Stomach (tissue), 8 donors: ENCODE measurements at regions not wholly inside any gene's neighbourhood (a gene's known extent, or its start where the extent isn't known, plus 50 kb on each side); places are given as distances from the start of the nearest gene placed in this dataset.
A peak's percentile ranks its signal among the peaks of the same experiment; 100 is the strongest.

Experiments
- DNase-seq, 2 donors: peaks; one replicate each; pipeline versions ENCODE4 v3.0.0 to v3.0.0-alpha.2; 2013 to 2019
- H3K27ac ChIP-seq, 5 donors: fragments of 200-600 bp in 4 of 5; sonication (generic) in 4 of 5; one replicate each; pipeline ENCODE4 v1.5.1; 2013 to 2019; ENCODE audit warnings: mild to moderate bottlenecking in 1 of 5, moderate library complexity in 1 of 5
- H3K27me3 ChIP-seq, 3 donors: fragments of 200-600 bp; sonication (generic); one replicate each; pipeline ENCODE4 v1.5.1; 2017 to 2019; ENCODE audit warnings: mixed run types in 1 of 3
- H3K36me3 ChIP-seq, 4 donors: fragments of 200-600 bp; sonication (generic); 1 replicate in 3 of 4; 2 replicates in 1 of 4; pipeline ENCODE4 v1.5.1; 2016 to 2019
- H3K4me1 ChIP-seq, 4 donors: fragments of 200-600 bp; sonication (generic); one replicate each; pipeline ENCODE4 v1.5.1; 2016 to 2019
- H3K4me3 ChIP-seq, 4 donors: fragments of 200-600 bp; sonication (generic) in 3 of 4; one replicate each; pipeline ENCODE4 v1.5.1; 2016 to 2019; ENCODE audit warnings: mild to moderate bottlenecking in 1 of 4
- H3K9me3 ChIP-seq, 4 donors: fragments of 200-600 bp; sonication (generic); one replicate each; pipeline ENCODE4 v1.5.1; 2016 to 2019
- CTCF ChIP-seq, 7 experiments: fragments of 450-650 bp in 4 of 7; fragments of 200-600 bp in 3 of 7; sonication (generic) in 3 of 7; IDR thresholded peaks; one replicate each; pipeline ENCODE4 v1.5.1; 2016 to 2019; ENCODE audit warnings: antibody characterized with exemption in 7 of 7, control low read depth in 2 of 7, mild to moderate bottlenecking in 1 of 7
- EP300 ChIP-seq: sonication (generic); formaldehyde crosslinking; IDR thresholded peaks from one replicate; pipeline ENCODE4 v1.6.1; 2017; ENCODE audit warnings: antibody characterized with exemption
- POLR2A ChIP-seq, 4 donors: fragments of 450-650 bp; IDR thresholded peaks; one replicate each; pipeline ENCODE4 v1.6.1; 2016; ENCODE audit warnings: antibody characterized with exemption in 4 of 4, control low read depth in 2 of 4, mild to moderate bottlenecking in 1 of 4, moderate library complexity in 1 of 4
- POLR2AphosphoS5 ChIP-seq, 3 donors: sonication (generic); formaldehyde crosslinking; IDR thresholded peaks; one replicate each; pipeline ENCODE4 v1.6.1; 2016; ENCODE audit warnings: antibody characterized with exemption in 3 of 3
- WGBS, 5 donors: extraction: QIAGEN DNeasy Blood & Tissue Kit in 3 of 5; methylation state at CpG; one replicate each; pipeline versions ENCODE4 v1.1.5 to v1.1.7; 2013 to 2018; 5-methylcytosine and 5-hydroxymethylcytosine counted together
- intact Hi-C: fragments of 100-400 bp; cut with DNase I; formaldehyde crosslinking; loops from one replicate; pipeline ENCODE4 v1.15.1; 2023; ENCODE audit warnings: low total_unique reads
- donor health status: healthy with polysubstance abuse.
- donor health status: Bipolar disorder and iron deficiency.
- donor health status: healthy.

DNA sequence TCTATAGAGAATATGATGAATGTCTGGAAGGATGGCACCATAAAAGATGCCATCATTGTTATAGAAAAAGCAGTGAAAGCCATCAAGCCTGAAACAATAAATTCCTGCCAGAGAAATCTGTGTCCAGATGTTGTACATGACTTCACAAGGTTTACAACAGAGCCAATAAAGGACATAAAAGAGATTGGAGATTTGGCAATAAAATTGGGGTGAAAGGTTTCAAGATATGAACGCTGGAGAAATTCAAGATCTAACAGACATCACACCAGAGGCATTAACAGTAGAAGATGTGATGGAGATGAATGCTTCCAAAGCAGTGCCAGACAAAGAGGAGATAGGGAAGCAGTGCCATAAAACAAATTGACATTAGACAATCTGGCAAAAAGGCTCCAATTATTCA, 518.8 kb upstream of the ACVR2A start:
- H3K27me3 ChIP-seq: no peaks in the 10 kb centered on the region
- no peak for TF ChIP-seq EP300
- no peak for TF ChIP-seq CTCF (IDR thresholded peaks at IDR 0.05)
- no peak for TF ChIP-seq POLR2A (IDR thresholded peaks at IDR 0.05)
- no peak for TF ChIP-seq POLR2AphosphoS5 (IDR thresholded peaks at IDR 0.05)
- peaks cover 4 to 10% (median 7%) of the 10 kb centered on the region in 4 donors for H3K9me3 ChIP-seq
- H3K27ac ChIP-seq: no peak overlapping the region
- no peak for DNase-seq
- no peaks in the 10 kb centered on the region for H3K4me1 ChIP-seq
- no peak overlapping the region for H3K4me3 ChIP-seq
- WGBS, 5 donors: 25 to 41% (median 38%) methylated on average over 1 of the region's 1 CpG
- no peaks in the 10 kb centered on the region for H3K36me3 ChIP-seq
- intact Hi-C loops: no loop called here

DNA sequence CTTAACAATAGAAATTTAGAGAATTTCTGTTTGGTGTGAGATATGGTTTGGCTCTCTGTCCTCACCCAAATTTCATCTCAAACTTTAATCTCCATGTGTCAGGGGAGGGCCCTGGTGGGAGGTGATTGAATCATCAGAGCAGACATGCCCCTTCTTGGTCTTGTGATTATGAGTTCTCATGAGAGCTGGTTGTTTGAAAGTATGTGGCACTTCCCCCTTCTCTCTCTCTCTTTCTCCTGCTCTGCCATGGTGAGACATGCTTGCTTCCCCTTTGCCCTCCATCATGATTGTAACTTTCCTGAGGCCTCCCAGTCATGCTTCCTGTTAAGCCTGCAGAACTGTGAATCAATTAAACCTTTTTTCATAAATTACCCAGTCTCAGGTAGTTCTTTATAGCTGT, 524.7 kb upstream of the ACVR2A start:
- intact Hi-C loops: no loop called here
- Histone ChIP-seq H3K27me3 (no peaks in the 10 kb centered on the region), H3K36me3 (no peaks in the 10 kb centered on the region), H3K9me3 (peaks cover 10 to 35% (median 33%) of the 10 kb centered on the region in 4 donors), H3K4me1 (no peaks in the 10 kb centered on the region), H3K27ac (no peak overlapping the region), H3K4me3 (no peak overlapping the region)
- TF ChIP-seq POLR2AphosphoS5 (IDR thresholded peaks at IDR 0.05) (no peak), POLR2A (IDR thresholded peaks at IDR 0.05) (no peak), EP300 (no peak), CTCF (IDR thresholded peaks at IDR 0.05) (no peak)
- no peak for DNase-seq

- Histone ChIP-seq H3K27ac (no peak overlapping the region), H3K27me3 (no peaks in the 10 kb centered on the region), H3K4me3 (no peak overlapping the region), H3K4me1 (no peaks in the 10 kb centered on the region), H3K9me3 (no peaks in the 10 kb centered on the region), H3K36me3 (no peaks in the 10 kb centered on the region)
- whole genome bisulfite sequencing, 5 donors: 37 to 48% (median 40%) methylated on average over 2 to 3 of the region's 3 CpGs
- intact Hi-C loops: no loop called here
- TF ChIP-seq POLR2AphosphoS5 (IDR thresholded peaks at IDR 0.05): no peak
- TF ChIP-seq EP300: no peak
- TF ChIP-seq POLR2A (IDR thresholded peaks at IDR 0.05): no peak
- no peak for TF ChIP-seq CTCF (IDR thresholded peaks at IDR 0.05)
- peak in 1 of 2 donors; percentile 30 for DNase-seq
Observed at GRCh38 chr2:147311058-147311430, 533.8 kb upstream of the ACVR2A start.

GRCh38 chr2:147310335-147311057, 534.3 kb upstream of the ACVR2A start:
- no peak for DNase-seq
- Histone ChIP-seq H3K9me3 (no peaks in the 10 kb centered on the region), H3K4me3 (no peak overlapping the region), H3K36me3 (no peaks in the 10 kb centered on the region), H3K4me1 (no peaks in the 10 kb centered on the region), H3K27ac (no peak overlapping the region), H3K27me3 (no peaks in the 10 kb centered on the region)
- intact Hi-C loops: no loop called here
- 92 to 94% (median 92%) methylated on average over 2 of the region's 2 CpGs for WGBS, 5 donors
- TF ChIP-seq POLR2AphosphoS5 (IDR thresholded peaks at IDR 0.05): no peak
- TF ChIP-seq EP300: no peak
- no peak for TF ChIP-seq POLR2A (IDR thresholded peaks at IDR 0.05)
- TF ChIP-seq CTCF (IDR thresholded peaks at IDR 0.05): no peak
